Heart left ventricle (tissue), 13 donors: ENCODE measurements at regions not wholly inside any gene's neighbourhood (a gene's known extent, or its start where the extent isn't known, plus 50 kb on each side); places are given as distances from the start of the nearest gene placed in this dataset.

Experiments used
- POLR2A ChIP-seq, 2 donors: fragments of 450-650 bp; IDR thresholded peaks; one replicate each; pipeline ENCODE4 v1.6.1; 2017; ENCODE audit warnings: antibody characterized with exemption in 2 of 2, mild to moderate bottlenecking in 2 of 2, moderate library complexity in 2 of 2
- TF ChIP-seq, protein P1 (sequence below), 12 donors: fragments of 200-600 bp; sonication (generic) in 4 of 12; IDR thresholded peaks; one replicate each; pipeline versions ENCODE4 v1.5.0 to v1.8.0; 2018 to 2022; ENCODE audit warnings: antibody characterized with exemption in 12 of 12, mild to moderate bottlenecking in 5 of 12
- donor health status: ischemic (EF 13 %, LVEDD 7.1; RV severe dilation, severe dysfunction).
- donor health status: DM: no; HTN: yes; CAD: no.
- donor health status: DM: no; HTN: no; CAD: no.
- donor health status: ischemic (EF 25% LVEDD 6.9; RV normal size, moderate dysfunction).
- donor health status: ischemic (EF 25% LVEDD 5.7; RV mildly dilated, moderate dysfunction).
- donor health status: ischemic (EF 35%, LVEDD 5.7; RV mildly dilated, moderate dysfunction).
- donor health status: nonischemic (EF 11% LVEDD 7.7; RV severe dilation, severe dysfunction).
- donor health status: DM: yes; HTN: yes; CAD: no.
- donor health status: PGD.
- donor health status: ischemic (EF 29% LVEDD 5.4; RV normal size, mild dysfunction).
- donor health status: nonischemic (EF 23%, LVEDD 6.1; RV moderate dilation, normal function).

DNA sequence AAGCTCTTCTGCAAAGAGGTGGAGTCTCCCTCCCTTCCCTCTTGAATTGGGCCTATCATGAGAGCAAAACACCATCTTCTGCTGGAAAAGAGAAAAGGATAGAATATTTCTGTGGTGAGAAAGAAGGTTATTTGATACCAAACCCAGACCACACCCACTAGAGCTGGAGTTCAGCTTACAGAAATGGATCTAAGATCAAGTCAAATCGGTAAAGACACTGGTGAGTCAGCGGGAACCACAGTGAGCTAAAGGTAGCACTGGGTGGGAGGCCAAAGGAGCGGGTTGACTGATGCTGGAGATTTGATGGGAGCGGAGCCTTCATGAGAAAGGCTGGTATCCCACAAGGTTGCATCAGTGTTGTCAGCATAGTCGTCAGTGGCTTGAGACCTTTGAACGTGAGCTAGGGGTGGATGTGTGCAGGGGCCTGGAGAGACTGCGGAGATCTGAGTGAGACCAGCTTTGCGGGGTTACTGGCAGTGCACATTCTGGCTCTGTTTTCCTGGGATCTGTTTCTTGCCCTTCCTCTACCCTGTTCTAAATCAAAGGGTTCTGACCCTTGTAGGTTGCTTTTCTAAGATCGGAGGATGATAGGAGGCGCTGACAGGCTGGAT is 106.4 kb upstream of the SCOC start:
- no peak for TF ChIP-seq POLR2A (IDR thresholded peaks at IDR 0.05)
- TF ChIP-seq, protein P1, sequence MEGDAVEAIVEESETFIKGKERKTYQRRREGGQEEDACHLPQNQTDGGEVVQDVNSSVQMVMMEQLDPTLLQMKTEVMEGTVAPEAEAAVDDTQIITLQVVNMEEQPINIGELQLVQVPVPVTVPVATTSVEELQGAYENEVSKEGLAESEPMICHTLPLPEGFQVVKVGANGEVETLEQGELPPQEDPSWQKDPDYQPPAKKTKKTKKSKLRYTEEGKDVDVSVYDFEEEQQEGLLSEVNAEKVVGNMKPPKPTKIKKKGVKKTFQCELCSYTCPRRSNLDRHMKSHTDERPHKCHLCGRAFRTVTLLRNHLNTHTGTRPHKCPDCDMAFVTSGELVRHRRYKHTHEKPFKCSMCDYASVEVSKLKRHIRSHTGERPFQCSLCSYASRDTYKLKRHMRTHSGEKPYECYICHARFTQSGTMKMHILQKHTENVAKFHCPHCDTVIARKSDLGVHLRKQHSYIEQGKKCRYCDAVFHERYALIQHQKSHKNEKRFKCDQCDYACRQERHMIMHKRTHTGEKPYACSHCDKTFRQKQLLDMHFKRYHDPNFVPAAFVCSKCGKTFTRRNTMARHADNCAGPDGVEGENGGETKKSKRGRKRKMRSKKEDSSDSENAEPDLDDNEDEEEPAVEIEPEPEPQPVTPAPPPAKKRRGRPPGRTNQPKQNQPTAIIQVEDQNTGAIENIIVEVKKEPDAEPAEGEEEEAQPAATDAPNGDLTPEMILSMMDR (IDR thresholded peaks at IDR 0.05) = no peak
